CD4-positive, alpha-beta T cell treated with Interleukin-15 for 1 hour (primary cell): ENCODE measurements at regions not wholly inside any gene's neighbourhood (a gene's known extent, or its start where the extent isn't known, plus 50 kb on each side); places are given as distances from the start of the nearest gene placed in this dataset.

ENCODE experiments used
- DNase-seq: peaks from one replicate; pipeline ENCODE4 v3.0.0-alpha.2; 2020

- no peak for DNase-seq
Measured at GRCh38 chr13:80284290-80284689, 56.6 kb downstream of the SPRY2 start.

GRCh38 chr13:80278706-80279105, 62.2 kb downstream of the SPRY2 start:
- no peak for DNase-seq

GRCh38 chr13:80276371-80277289, 64.3 kb downstream of the SPRY2 start:
- no peak for DNase-seq

- no peak for DNase-seq
Measured at GRCh38 chr13:80274643-80275042, 66.3 kb downstream of the SPRY2 start.

- no peak for DNase-seq
Measured at GRCh38 chr13:80273718-80274117, 67.2 kb downstream of the SPRY2 start.

GRCh38 chr13:80265348-80265747, 75.6 kb downstream of the SPRY2 start:
- no peak for DNase-seq

GRCh38 chr13:80263745-80264513, 77.0 kb downstream of the SPRY2 start:
- no peak for DNase-seq

- no peak for DNase-seq
Measured at GRCh38 chr13:80262051-80262695, 78.8 kb downstream of the SPRY2 start.

GRCh38 chr13:80259159-80259558, 81.8 kb downstream of the SPRY2 start:
- no peak for DNase-seq

- no peak for DNase-seq
Measured at GRCh38 chr13:80256352-80256932, 84.5 kb downstream of the SPRY2 start.

GRCh38 chr13:80255946-80256345, 85.0 kb downstream of the SPRY2 start:
- DNase-seq, result no peak

- no peak for DNase-seq
Measured at GRCh38 chr13:80251403-80251802, 89.5 kb downstream of the SPRY2 start.

- no peak for DNase-seq
Measured at GRCh38 chr13:80250213-80250810, 90.6 kb downstream of the SPRY2 start.

- DNase-seq, result no peak
Measured at GRCh38 chr13:80249516-80250212, 91.3 kb downstream of the SPRY2 start.

GRCh38 chr13:80245162-80245733, 95.7 kb downstream of the SPRY2 start:
- no peak for DNase-seq

- no peak for DNase-seq
Measured at GRCh38 chr13:80244574-80244973, 96.4 kb downstream of the SPRY2 start.

GRCh38 chr13:80242728-80243427, 98.0 kb downstream of the SPRY2 start:
- DNase-seq, result no peak

- DNase-seq, result no peak
Measured at GRCh38 chr13:80239571-80240255, 101.2 kb downstream of the SPRY2 start.

GRCh38 chr13:80239116-80239515, 101.8 kb downstream of the SPRY2 start:
- no peak for DNase-seq

GRCh38 chr13:80237646-80238045, 103.3 kb downstream of the SPRY2 start:
- DNase-seq, result no peak

- no peak for DNase-seq
Measured at GRCh38 chr13:80235967-80236302, 105.0 kb downstream of the SPRY2 start.
